PC-3 (cell line): ENCODE measurements at regions not wholly inside any gene's neighbourhood (a gene's known extent, or its start where the extent isn't known, plus 50 kb on each side); places are given as distances from the start of the nearest gene placed in this dataset.

Experiments used
- ATAC-seq: fragments of 200-7000 bp; cut with Tn5 transposase; 2 replicates; pipeline ENCODE4 v1.9.1; 2020; ENCODE audit warnings: mild to moderate bottlenecking, moderate library complexity
- BruUV-seq: library from RNA; stranded (reverse); fragments of 400-500 nt; replicated peaks from 2 replicates; lab custom pipeline; 2021; lab: Mats Ljungman, UMichigan
- CTCF ChIA-PET: fragments of 300-600 bp; sonication (Branson Sonifier 250); formaldehyde crosslinking; loops from one replicate; lab custom pipeline; 2022; ENCODE audit warnings: antibody characterized with exemption; lab: Charles Lee
- POLR2A ChIA-PET: fragments of 300-600 bp; sonication (Branson Sonifier 250); formaldehyde crosslinking; loops from one replicate; lab custom pipeline; 2022; ENCODE audit warnings: antibody characterized with exemption; ENCODE audit not compliant: unreplicated experiment; lab: Charles Lee
- DNase-seq: peaks from one replicate; pipeline ENCODE4 v3.0.0-alpha.2; 2015
- H2AFZ ChIP-seq: fragments of 300-600 bp; sonication (generic); 2 replicates; pipeline ENCODE4 v1.6.0; 2016; ENCODE audit warnings: antibody characterized with exemption, low read length
- H3F3A ChIP-seq: fragments of 300-600 bp; sonication (generic); one replicate; pipeline ENCODE4 v1.6.0; 2017; ENCODE audit warnings: antibody characterized with exemption, low read length, control low read depth, mild to moderate bottlenecking; ENCODE audit not compliant: unreplicated experiment
- H3K27ac ChIP-seq: fragments of 300-600 bp; sonication (generic); 2 replicates; pipeline ENCODE4 v1.5.1; 2016; ENCODE audit warnings: mild to moderate bottlenecking, low read length
- H3K27me3 ChIP-seq: fragments of 300-600 bp; sonication (generic); 2 replicates; pipeline ENCODE4 v1.6.1; 2016; ENCODE audit warnings: low read length, mixed read lengths
- H3K36me3 ChIP-seq: fragments of 300-600 bp; sonication (generic); 2 replicates; pipeline ENCODE4 v1.6.1; 2016; ENCODE audit warnings: low read depth, mixed run types, low read length, mixed read lengths
- H3K4me1 ChIP-seq: fragments of 300-600 bp; sonication (generic); 2 replicates; pipeline ENCODE4 v1.5.1; 2016; ENCODE audit warnings: low read length; ENCODE audit not compliant: insufficient read depth
- H3K4me2 ChIP-seq: fragments of 300-600 bp; sonication (generic); 2 replicates; pipeline ENCODE4 v1.6.0; 2016; ENCODE audit warnings: low read length
- H3K4me3 ChIP-seq: fragments of 300-600 bp; sonication (generic); 2 replicates; pipeline ENCODE4 v1.5.1; 2016; ENCODE audit warnings: mild to moderate bottlenecking, low read length, mixed read lengths
- H3K79me2 ChIP-seq: fragments of 300-600 bp; sonication (generic); 2 replicates; pipeline ENCODE4 v1.6.1; 2017; ENCODE audit warnings: low read length, mixed read lengths
- H3K9ac ChIP-seq: fragments of 300-600 bp; sonication (generic); 2 replicates; pipeline ENCODE4 v1.6.0; 2016; ENCODE audit warnings: mild to moderate bottlenecking, low read length
- H3K9me2 ChIP-seq: fragments of 300-600 bp; sonication (generic); replicated peaks from 2 replicates; pipeline ENCODE4 v1.6.1; 2016; ENCODE audit warnings: mixed run types, low read length, mixed read lengths
- H3K9me3 ChIP-seq: fragments of 300-600 bp; sonication (generic); 2 replicates; pipeline ENCODE4 v1.6.1; 2016; ENCODE audit warnings: low read length, mixed read lengths
- H4K20me1 ChIP-seq: fragments of 300-600 bp; sonication (generic); 2 replicates; pipeline ENCODE4 v1.6.1; 2016; ENCODE audit warnings: low read length, mixed read lengths
- CTCF ChIP-seq: fragments of 300-600 bp; sonication (generic); conservative IDR thresholded peaks from 2 replicates; pipeline ENCODE4 v1.5.1; 2017; ENCODE audit warnings: antibody characterized with exemption, low read depth, mild to moderate bottlenecking, low read length
- EZH2 ChIP-seq: fragments of 300-600 bp; sonication (generic); IDR thresholded peaks from one replicate; pipeline ENCODE4 v1.6.1; 2017; ENCODE audit warnings: antibody characterized with exemption, mild to moderate bottlenecking, low read length; ENCODE audit not compliant: unreplicated experiment
- EZH2phosphoT487 ChIP-seq: fragments of 300-600 bp; sonication (generic); IDR thresholded peaks from 2 replicates; pipeline ENCODE4 v1.6.1; 2018; ENCODE audit warnings: mild to moderate bottlenecking, antibody characterized with exemption, low read length, borderline replicate concordance
- intact Hi-C: fragments of 100-400 bp; cut with micrococcal nuclease; formaldehyde crosslinking; loops from 2 replicates; pipeline ENCODE4 v1.9.0; 2023

GRCh38 chr15:87243474-87243873 is 1013.1 kb downstream of the NTRK3 start:
- no peak for DNase-seq
- Histone ChIP-seq H4K20me1 (no peaks in the 10 kb centered on the region), H3K27ac (no peak overlapping the region), H3K36me3 (no peaks in the 10 kb centered on the region), H3K4me2 (no peak overlapping the region), H3K27me3 (no peaks in the 10 kb centered on the region), H3K9me2 (no peaks in the 10 kb centered on the region), H3K9me3 (no peaks in the 10 kb centered on the region), H3K4me3 (no peak overlapping the region), H3K4me1 (no peaks in the 10 kb centered on the region), H2AFZ (no peak overlapping the region), H3K79me2 (no peaks in the 10 kb centered on the region), H3K9ac (no peak overlapping the region), H3F3A (no peaks in the 10 kb centered on the region)
- intact Hi-C loops, result no loop called here
- ChIA-PET CTCF (no interaction called here), POLR2A (no interaction called here)
- TF ChIP-seq CTCF, result no peak
- no peak for TF ChIP-seq EZH2phosphoT487
- TF ChIP-seq EZH2, result no peak
- no peak for ATAC-seq
- BruUV-seq, result no TSS peak

GRCh38 chr15:87239582-87240230 is 1016.8 kb downstream of the NTRK3 start:
- Histone ChIP-seq H3K4me2 (no peak overlapping the region), H4K20me1 (no peaks in the 10 kb centered on the region), H3K9me2 (no peaks in the 10 kb centered on the region), H3K9ac (no peak overlapping the region), H3K4me3 (no peak overlapping the region), H2AFZ (no peak overlapping the region), H3K79me2 (no peaks in the 10 kb centered on the region), H3F3A (no peaks in the 10 kb centered on the region), H3K27me3 (no peaks in the 10 kb centered on the region), H3K27ac (no peak overlapping the region), H3K36me3 (no peaks in the 10 kb centered on the region), H3K4me1 (no peaks in the 10 kb centered on the region), H3K9me3 (no peaks in the 10 kb centered on the region)
- no peak for TF ChIP-seq EZH2phosphoT487
- no peak for TF ChIP-seq CTCF
- TF ChIP-seq EZH2, result no peak
- ATAC-seq (no peak), DNase-seq (no peak)
- intact Hi-C loops, result no loop called here
- CTCF ChIA-PET, result no interaction called here
- POLR2A ChIA-PET, result no interaction called here
- BruUV-seq, result no TSS peak

- ChIA-PET CTCF (no interaction called here), POLR2A (no interaction called here)
- no peaks in the 10 kb centered on the region for H3K9me3 ChIP-seq
- H3K79me2 ChIP-seq, result no peaks in the 10 kb centered on the region
- no peaks in the 10 kb centered on the region for H3K9me2 ChIP-seq
- no peak overlapping the region for H3K9ac ChIP-seq
- no peaks in the 10 kb centered on the region for H3K4me1 ChIP-seq
- no peak for TF ChIP-seq CTCF
- TF ChIP-seq EZH2phosphoT487, result no peak
- no peak for TF ChIP-seq EZH2
- H3K27me3 ChIP-seq, result no peaks in the 10 kb centered on the region
- DNase-seq (no peak), ATAC-seq (no peak)
- no peaks in the 10 kb centered on the region for H3F3A ChIP-seq
- no peaks in the 10 kb centered on the region for H4K20me1 ChIP-seq
- intact Hi-C loops, result no loop called here
- no TSS peak for BruUV-seq
- H3K4me2 ChIP-seq, result no peak overlapping the region
- H2AFZ ChIP-seq, result no peak overlapping the region
- H3K27ac ChIP-seq, result no peak overlapping the region
- H3K4me3 ChIP-seq, result no peak overlapping the region
- H3K36me3 ChIP-seq, result no peaks in the 10 kb centered on the region
Measured at GRCh38 chr15:87238451-87239068, 1018.0 kb downstream of the NTRK3 start.
